Amniotic stem cell (primary cell): ENCODE measurements at regions not wholly inside any gene's neighbourhood (a gene's known extent, or its start where the extent isn't known, plus 50 kb on each side); places are given as distances from the start of the nearest gene placed in this dataset.
"Not testable (repeated sequence)": the region's sequence is repeated elsewhere in the genome, so short reads cannot be mapped to it uniquely, and the experiment has no call there.

Source experiments
- DNase-seq: peaks from one replicate; lab custom pipeline; 2025; lab: John Stamatoyannopoulos, UW

DNA sequence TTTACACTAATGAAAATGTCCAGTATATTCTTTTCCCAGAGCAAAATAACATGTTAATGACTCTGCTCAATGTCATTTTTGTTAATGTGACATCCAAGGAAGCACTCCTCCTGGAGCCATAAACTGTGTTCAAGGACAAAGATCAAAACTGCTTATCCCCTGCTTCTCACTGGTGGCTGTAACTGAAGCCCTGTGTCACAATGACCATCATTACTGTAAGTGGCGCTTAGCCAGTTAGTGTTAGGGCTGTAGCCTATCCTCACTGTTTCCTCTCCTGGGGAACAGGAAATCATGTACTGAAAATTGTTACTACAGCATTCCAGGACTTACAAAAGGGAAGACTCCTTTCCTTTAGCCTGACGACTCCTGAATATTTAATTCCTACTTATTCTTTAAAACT lies 71.7 kb upstream of the COX7C start:
- no peak for DNase-seq

- no peak for DNase-seq
These were observed 71.2 kb upstream of the COX7C start for GRCh38 chr5:86546582-86546981.

- DNase-seq: no peak
These were observed 63.1 kb upstream of the COX7C start for GRCh38 chr5:86554638-86555037.

- no peak for DNase-seq
These were observed 59.8 kb upstream of the COX7C start for GRCh38 chr5:86557920-86558319.

DNA sequence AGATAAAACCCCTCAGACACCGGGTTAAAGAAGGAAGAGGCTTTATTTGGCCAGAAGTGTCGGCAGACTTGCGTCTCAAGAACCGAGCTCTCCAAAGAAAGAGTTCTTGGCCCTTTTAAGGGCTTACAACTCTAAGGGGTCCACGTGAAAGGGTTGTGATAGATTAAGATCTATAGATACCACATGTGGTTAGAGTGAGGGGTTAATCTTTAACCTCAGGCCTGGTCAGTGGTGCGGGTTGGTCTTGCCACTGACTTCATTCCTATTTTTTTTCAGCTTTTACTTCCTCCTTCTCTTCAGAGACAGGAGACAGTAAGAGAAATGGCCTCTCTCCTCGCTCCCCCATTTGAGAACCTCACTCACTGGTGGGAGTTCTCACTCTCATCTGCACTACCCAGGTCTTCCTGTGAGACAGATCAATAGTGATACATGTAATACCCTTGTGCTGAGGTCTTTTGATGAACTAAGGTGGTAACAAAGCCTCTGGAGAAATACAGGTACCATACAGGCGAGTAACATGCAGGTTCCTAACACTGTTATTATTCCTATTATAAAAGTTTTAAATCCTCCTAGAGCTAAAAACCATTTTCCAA lies 52.4 kb upstream of the COX7C start:
- no peak for DNase-seq

GRCh38 chr5:86566030-86566429 lies 51.7 kb upstream of the COX7C start:
- not testable (repeated sequence) for DNase-seq
